Stimulated activated CD4-positive, alpha-beta T cell treated with anti-CD3 and anti-CD28 coated beads, Interleukin-1b, Interleukin-23, amount 100 ng/mL, for 4 hours (primary cell): ENCODE measurements at regions not wholly inside any gene's neighbourhood (a gene's known extent, or its start where the extent isn't known, plus 50 kb on each side); places are given as distances from the start of the nearest gene placed in this dataset.
A peak's percentile ranks its signal among the peaks of the same experiment; 100 is the strongest.
"Not testable (repeated sequence)": the region's sequence is repeated elsewhere in the genome, so short reads cannot be mapped to it uniquely, and the experiment has no call there.

Experiments
- DNase-seq, 2 donors: peaks; one replicate each; pipeline ENCODE4 v3.0.0-alpha.2; 2020; ENCODE audit warnings: low read depth in 2 of 2

DNA sequence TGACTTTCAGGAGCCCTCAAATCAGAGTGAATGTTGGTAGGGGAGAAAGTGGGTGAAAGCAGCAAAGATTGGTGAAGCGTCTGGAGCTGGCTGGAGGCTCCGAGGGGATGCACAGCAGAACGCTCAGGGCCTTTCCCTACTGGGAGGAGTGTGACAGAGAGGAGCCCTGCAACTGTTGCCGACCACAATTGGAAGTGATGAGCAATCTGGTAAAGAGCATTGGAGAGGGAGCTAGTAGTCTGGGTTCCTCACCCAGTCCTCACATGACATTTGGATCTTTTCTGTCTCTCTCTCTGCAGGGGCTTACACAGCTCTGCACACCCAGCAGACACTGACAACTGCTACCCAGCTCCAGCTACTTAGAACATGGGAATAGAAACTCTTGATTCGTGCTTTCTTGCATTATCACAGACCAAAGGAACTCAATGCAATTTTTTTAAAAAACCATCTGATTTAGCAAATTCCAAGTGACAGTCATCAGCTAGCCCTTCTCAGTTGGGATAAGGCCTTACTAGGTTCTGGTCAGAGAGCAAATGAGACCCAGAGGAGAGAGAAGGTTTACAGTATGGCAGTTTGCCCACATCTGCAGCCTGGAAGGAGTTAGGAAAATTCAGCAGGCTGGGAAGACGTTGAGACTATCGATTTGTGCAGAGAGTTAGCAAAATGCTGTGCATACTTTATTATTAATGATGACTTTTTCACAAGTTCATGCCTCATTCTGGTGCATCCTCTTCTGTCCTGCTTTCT is 278.0 kb upstream of the PLET1 start:
- no peak for DNase-seq

DNA sequence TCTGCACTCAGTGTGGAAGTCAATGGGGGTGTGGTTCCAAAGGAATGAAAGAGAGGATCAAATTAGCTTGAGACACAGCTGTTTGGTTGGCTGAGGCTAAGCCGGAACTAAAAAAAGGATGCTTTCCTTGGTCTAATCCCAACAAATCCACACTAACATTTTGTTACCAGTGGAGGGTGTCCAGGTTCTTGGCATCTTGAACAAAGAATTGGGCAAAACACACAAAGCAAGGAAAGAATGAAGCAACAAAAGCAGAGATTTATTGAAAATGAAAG is 278.6 kb upstream of the PLET1 start:
- not testable (repeated sequence) for DNase-seq

DNA sequence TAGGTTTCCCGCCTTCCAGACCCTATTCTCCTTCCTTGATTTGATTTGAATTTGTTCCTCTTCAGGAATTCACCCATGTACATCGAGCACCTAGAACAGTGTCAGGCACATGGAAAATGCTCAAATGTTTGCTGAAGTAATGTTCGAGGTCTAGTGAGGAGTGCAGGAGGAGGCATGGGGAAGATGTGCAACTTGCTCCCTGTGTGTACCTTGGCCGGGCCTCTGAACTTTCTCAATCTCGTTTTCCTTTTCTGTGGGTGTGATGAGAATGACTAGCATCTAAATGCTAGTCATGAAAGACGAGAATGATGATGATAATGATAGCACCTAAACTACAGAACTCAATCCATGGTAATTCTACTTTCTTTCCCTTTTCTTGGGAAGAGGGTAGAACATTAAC is 279.1 kb upstream of the PLET1 start:
- no peak for DNase-seq

DNA sequence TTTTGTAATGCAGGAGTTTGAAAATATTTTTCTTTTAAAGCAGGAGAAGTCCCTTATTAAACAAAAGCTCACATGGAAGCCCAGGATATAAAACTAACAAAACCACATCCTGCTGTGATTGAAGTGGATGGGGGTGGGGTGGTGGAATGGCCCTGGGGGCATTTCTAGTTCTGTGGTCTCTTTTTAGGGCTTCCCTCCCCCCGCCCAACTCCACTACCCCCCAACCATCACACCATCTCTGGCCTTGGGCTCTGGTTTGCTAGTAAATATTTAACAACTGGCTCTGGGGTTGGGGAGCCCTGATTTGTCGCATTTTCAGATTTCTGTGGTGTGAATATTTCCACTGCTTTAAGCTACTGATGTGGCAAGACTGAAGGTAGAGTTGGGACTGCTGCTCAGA is 279.6 kb upstream of the PLET1 start:
- no peak for DNase-seq

DNA sequence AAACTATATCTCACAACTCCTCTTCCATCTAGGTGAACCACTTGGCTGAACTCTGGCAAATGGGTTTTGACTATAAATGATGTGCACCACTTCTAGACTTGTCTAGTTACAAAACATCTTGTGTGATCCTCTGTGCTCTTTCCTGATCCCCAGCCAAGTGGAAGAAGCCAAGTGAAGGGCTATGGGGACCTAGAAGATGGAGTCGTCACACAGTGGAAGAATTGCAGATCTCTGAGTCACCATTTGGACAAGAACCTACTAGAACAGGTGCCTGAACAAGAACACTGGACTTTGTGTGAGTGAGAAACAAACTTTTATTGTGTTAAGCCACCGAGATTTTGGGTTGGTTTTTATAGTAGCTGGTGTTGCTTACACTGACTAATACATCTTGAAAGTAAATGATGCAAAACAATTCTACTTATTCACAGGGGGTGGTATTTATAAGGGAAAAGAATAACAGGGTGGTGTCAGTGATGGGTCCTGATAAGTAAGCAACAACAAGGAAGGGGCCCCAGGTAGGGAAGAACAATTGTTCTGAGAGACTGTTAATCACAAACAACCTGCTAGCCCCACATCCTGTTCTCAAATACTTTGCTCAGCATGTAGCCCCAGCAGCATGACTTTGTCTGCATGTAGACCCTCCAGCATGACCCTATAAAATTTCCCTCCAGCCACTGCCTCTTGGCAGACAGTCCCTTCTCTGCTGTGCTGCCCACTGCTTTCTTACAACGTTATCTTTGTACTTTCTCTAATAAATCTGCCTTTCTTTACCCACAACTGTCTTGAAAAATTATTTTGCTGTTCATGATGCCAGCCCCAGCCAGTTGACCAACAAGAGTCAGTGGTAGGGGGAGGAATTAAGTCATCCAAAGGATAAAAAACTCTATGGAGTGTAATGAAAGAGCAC is 280.7 kb upstream of the PLET1 start:
- no peak for DNase-seq

DNA sequence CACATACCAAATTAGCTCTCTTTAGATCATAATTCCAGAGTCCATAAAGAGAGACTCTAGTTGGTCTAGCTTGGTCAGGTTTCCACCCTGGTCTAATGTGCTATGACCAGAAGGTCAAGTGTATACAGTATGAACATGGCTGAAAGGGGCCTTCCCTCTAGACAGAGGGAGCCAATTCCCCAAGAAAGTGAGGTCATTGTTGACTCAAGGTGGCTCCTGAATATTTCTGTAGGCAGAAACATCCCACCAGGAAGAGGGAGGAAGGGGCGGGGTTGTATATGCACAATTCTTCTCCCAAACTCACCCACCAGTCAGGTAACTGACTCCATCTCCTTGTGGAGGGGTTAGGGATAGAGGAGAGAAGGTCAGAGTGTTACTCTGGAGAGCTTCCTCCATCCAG is 281.8 kb upstream of the PLET1 start:
- no peak for DNase-seq

DNA sequence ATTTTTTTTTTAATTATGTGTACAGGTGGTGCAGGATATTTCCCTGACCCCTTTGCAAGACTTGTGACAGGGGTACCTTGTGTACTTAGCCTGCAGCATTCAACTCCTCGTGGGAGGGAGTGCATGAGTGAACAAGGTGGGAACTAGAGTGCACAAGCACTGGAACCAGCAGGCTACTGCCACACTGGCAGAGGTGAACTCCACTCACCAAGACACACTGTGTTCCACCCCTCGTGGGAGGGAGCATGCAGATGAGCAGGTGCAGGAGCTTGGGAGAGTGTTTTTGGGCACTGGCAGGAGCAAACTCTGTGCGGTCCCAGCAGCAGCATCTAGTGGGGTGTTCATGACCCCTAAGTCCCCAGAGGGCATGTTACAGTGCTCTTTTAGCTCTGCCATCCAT is 282.7 kb upstream of the PLET1 start:
- no peak for DNase-seq

DNA sequence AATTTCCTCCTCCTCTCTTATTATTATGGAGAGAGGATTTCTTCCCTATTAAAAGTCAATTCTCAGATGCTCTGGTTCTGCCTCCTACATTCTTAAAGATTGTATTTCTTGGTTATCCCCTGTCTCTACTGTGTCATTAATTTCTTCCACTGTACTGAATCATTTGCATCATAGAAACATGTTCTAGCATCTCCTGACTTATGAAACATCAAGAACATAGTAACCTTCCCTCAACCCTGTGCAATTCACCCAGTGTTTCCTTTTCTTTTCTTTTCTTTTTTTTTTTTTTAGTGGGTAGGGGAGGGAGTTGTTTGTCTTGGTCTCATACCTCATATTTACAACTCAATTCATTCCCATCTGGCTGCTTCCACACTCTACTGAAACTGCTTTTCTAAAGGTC is 288.0 kb upstream of the PLET1 start:
- no peak for DNase-seq

DNA sequence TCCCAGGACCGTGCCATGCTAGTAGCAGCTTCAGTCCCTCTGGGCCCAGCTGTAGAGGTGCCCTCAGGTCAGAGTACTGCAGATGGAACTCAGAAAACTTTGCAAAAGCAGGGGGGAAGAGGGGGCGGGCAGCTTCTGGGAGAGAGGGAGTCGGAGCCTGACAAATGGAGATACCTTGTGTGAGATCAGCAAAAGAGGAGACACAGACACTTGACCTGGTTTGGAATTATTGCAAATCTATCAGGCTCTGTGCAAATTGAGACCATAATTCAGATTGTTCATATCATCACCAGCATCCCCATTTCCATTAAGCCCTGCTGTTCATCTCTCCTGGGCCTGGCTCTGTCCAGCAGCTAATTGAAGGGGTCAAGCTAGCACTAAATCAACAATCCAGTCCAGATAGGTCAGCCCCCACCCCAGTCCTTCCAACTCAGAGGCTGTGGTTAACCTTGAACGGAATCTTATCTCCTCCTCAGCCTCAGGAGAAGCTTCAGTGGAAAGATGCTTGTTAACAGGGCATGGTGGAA is 292.6 kb upstream of the PLET1 start:
- no peak for DNase-seq

DNA sequence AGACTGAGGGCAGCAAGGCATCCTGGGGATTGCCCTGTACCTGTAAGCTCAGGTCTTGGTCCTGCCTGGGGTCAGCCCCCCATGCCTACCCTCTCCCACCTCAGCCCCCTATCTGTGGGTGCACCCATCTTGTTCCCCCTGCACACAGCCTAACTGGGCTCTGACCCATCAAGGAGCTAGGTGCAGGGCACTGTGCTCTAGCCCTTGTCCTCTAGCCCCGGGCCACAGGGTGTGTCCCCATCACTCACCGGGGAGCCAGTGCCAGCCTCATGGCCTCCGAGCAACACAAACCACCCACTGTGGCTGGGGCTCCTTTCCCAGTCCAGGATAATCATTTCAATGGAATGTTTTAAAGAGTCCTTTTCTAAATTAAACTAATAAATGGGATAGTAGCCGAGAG is 293.9 kb upstream of the PLET1 start:
- no peak for DNase-seq

DNA sequence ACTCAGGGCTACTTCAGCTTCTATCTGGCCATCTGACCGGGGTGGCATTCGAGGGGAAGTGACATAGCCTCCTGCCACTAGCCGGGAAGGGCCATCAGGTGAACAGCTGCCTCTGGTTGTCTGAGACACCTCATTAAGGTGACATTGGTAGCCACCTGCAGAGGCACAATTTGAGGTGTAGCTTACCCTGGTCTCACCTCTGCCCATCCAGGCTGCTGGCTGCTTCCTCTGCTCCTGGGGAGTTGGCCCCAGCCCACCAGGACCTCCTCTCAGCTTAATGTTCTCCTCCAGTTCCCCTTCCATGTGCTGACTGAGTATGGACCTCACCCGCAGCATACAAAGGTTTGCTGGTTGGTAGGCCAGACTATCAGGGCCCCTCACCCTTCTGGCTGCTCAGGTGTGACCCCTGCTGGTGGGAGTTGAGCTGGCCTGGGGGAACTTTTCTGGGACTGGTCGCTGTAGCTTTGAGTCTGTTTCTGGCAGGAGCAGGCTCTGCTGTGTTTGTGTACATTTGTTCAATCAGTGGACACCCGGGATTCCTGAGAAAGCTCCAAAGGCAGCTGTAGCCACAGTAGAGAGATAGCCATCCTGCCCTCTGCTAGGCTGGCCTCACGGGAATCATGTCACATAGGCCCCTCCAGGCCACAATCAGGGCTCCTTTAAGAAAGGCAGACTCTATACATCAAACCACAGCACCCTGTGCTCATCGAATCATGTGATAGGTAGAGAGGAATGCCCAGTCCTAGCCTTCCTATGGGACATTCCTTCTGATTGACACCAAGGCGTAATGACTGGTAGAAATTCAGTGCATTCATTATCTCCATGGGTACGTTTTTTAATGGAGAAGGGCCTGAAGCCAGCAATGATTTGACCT is 295.1 kb upstream of the PLET1 start:
- DNase-seq: peak; percentile 59 to 66

DNA sequence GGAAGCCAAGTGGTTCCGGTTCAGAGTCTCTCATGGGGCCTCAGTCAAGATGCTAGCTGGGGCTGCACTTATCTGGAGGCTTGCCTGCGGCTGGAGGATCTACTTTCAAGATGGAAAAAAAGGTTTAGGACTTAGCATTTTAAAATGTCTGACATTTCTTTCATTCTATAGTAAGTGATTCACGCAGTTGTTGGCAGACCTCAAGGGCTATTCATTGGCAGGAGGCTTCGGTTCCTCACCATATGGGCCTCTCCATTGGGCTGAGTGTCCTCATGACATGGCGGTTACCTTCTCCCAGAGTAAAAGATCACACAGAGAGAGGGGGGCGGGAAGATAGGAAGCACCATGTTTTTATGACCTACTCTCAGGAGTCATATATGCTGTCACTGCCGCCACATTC is 298.0 kb upstream of the PLET1 start:
- DNase-seq: no peak

DNA sequence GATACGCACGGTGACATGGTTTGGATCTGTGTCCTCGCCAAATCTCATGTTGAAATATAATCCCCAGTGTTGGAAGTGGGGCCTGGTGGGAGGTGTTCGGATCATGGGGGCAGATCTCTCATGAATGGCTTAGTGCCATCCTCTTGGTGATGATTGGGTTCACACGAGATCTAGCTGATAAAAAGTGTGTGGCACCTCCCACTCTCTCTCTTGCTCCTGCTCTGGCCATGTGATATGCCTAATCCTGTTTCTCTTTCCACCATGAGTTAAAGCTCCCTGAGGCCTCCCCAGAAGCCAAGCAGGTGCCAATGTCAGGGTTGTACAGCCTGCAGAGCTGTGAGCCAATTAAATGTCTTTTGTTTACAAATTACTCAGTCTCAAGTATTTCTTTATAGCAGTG is 303.1 kb upstream of the PLET1 start:
- DNase-seq: no peak

DNA sequence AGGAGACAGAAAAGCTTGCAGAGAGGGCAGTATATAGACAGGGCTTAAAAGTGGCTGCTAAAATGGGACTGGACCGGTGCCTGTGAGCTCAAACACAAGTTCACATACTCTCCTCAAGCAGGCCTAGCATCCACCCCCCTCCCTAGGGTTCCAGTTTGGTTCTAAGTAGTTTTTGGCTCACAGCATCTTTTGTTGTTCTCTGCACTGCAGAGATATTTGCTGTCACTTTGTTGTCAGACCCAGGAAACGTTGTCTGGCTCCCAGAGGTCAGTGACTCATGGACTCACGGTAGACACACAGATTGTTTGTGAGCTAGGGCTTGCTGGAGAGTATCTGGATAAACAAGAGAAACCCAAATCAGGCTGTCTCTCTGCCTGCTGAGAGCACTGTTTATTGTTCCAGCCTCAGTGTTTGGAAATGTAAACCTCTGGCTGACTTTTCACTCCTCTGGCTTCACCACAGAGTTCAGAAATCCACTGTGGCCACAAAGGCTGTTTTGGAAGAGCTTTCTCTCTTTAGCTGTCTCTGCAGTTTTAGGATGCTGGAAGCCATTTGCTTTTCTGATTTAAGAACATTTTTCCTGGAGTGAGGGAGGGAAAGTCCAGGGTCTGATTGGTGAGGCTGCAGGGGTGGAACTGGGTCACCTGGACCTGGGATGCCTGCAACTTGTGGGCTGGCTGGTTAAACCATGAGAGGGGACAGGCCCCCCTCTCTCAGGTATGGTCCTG is 303.7 kb upstream of the PLET1 start:
- no peak for DNase-seq

DNA sequence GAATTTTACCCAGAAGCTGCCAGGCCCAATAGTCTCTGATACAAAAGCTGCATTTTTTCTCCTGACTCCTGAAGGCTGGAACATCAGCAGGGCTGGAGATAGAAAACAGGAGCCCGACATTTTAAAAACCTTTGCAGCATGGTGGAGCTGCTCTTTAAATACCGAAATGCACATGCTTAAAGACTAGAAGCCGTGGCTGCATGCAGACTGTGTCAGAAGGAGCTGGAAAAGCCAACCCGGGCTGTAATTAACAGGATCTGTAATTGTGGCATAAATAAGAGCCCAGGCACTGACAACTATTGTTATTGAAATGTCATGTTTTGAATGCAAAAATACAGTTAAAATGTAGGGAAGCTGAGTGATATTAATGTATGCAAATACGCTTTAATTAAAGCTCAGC is 304.9 kb upstream of the PLET1 start:
- DNase-seq: no peak

DNA sequence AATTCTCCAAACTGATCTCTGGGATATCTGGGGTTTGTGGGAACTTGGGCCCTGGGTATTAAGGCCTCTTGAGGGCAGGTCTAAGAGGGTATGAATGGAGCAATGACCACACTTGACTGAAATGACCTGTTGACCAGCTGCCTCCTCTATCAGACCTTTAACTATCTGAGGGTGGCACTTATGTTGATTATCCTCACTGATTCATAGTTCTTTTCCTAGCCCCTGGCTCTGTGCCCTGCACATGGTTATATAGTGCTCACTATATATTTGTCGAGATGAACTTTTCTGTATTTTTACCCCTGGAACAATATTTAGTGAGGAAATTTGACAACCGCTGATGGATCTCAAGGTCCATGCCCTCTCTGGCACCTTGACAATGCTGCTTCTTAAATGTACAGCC is 305.5 kb upstream of the PLET1 start:
- no peak for DNase-seq

DNA sequence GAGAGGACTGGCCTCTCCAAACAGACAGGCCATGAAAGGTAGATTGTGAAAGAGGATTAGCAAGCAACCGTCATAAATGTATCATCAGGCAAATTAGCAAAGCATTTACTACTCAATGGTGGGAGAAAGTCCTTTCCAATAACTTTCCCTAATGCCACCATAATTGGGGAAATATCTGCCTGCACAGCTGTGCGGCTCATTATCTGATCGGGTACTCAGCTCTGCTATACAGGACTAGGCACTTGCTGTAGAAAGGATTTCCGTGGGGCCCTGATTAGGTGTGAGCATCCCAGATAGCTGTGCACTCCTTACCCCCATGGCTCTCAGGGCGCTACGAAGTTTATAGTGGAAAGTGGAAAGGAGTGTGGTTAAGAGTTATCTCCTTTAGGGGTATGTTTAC is 309.7 kb upstream of the PLET1 start:
- DNase-seq: no peak

DNA sequence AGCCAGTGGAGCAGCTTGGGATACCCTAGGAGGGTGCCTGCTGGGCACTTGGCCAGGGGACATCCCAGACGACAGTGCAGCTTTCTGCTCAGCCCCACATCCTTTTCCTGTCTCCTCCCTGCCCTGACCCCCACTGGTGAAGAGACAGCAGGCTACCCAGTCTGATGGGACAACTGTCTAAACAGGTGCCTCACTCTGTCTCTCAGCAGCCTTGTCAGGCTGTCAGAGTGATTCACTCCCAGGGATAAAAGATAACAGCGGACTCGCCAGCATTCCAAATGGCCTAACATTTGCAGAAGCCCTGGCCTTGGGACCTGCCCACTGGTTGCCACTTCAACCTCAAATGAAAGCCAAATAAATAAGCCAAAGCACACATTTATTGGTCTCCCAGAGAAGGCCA is 318.6 kb upstream of the PLET1 start:
- no peak for DNase-seq

DNA sequence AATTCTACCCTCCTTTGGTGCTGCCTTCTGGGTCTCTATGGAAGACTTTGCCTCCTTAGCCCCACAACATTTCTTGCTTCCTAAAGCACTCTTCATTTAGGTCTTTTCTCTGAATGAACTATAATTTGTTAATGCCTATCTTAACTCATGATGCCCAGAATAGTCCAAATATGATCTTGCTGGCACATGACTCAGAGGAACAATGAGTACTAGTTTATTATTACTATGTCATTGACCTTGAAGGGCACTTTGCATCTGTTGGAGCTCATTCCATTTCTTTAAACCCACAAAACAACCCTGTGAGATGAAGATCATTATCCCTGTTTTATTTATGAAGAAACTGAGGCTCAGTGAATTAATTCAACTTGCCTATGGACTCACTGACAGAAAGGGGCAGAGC is 320.2 kb upstream of the PLET1 start:
- DNase-seq: no peak

DNA sequence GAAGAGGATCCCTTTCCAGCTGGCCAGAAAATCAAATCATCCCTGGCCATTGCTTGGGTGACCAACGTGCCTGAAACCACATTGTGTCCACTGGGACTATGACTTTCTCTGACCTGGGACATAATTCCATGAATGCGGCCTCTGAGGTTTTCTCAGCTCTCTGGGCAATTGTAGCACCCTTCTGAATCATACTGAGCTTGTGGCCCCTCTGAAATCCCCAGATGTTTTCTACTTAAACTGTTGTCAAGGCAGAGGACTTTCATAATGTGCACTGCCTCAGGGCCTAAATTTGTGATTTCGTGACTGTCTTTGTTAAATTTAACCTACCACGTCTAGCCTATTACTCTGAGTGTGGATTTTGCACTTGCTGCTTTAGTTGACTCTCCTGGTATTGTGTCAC is 321.1 kb upstream of the PLET1 start:
- no peak for DNase-seq

DNA sequence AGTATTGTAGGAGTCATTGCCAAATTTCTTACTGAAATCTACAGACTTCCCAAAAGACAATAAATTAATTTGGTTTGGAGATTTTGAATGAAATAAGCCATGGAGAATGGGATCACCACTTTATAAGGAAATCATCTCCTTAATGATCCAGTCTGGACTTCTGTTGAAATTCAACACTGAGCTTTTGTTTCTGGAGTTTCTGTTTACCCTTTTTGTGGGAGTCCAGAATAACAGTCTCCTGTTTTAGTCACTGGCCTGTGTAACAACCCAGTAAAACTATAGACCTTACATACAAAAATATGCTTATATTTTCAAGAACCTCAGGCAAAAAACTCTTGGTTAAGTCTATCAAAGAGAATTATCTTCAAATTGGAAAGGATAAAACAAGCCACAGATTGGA is 321.7 kb upstream of the PLET1 start:
- DNase-seq: no peak
